ENCODE measurements at regions not wholly inside any gene's neighbourhood (a gene's known extent, or its start where the extent isn't known, plus 50 kb on each side); places are given as distances from the start of the nearest gene placed in this dataset.

DNA sequence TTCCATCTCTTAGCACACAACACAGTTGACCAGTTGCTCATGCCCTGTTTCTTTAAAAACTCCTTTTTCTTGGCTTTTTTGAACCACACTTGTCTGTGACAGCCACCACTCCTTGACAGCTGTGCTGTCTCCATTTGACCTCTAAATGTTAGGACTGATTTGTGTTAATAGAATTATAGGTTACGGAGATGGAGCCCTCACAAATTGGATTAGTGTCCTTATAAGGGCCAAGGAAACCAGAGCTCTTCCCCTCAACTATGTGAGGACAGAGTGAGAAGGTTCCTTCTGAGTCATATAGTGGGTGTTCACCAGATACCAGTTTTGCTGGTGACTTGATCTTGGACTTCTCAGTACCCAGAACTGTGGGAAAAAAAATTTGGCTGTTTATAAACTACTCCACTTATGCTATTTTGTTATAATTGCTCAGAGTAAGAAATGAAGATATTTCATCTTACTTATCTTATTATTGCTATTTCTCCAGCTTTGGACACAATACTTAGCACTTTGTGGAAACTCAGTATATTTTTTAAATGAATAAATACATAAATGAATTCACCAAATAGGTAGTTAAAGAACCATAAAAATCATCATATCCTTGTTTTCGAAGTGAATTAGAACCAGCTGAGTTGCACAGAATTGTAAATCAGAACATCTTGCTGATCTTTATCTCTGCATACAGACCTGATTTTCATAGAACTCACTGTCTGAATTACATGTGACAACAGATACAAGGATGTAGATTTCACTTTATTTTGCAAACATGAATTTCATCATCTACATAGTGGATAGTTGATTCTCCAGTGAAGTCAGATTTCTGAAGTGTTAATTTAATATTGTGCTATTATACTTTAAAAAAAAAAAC, 598.5 kb upstream of the IRAK1BP1 start:
- no peak for DNase-seq (ENCODE audit: low spot score in 2 of 2, unreplicated experiment in 2 of 2)
- no peaks in the 10 kb centered on the region for H3K27me3 Mint-ChIP-seq (ENCODE audit: low read depth)
- TF ChIP-seq CTCF (IDR thresholded peaks at IDR 0.05; ENCODE audit: unreplicated experiment), result no peak
- no peaks in the 10 kb centered on the region for H3K36me3 Mint-ChIP-seq
- H3K9me3 Mint-ChIP-seq, result no peaks in the 10 kb centered on the region
- H3K4me1 Mint-ChIP-seq, result no peaks in the 10 kb centered on the region
- no peak overlapping the region for H3K27ac Mint-ChIP-seq
- no peak overlapping the region for H3K4me3 Mint-ChIP-seq

DNA sequence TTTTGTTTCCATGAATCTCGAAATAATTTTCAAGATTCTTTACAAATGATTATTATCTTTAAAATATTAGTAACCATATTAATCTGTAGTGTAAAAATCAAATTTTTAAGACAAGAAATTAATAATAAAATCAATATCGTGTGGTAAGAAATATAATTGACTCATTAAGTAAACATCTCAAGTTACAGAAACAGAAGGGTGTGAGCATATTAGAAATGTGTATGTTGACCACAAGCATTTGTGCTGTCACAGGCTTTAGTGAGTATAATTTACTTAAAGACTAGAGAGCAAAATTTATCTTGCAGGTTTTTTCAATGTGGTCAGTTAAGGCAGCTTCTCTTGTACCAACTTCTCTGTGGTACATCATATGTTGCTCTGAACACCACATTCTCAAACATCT, 566.5 kb upstream of the IRAK1BP1 start:
- Mint-ChIP-seq H3K4me1 (peaks cover 3% of the 10 kb centered on the region), H3K36me3 (no peaks in the 10 kb centered on the region), H3K9me3 (no peaks in the 10 kb centered on the region), H3K27ac (no peak overlapping the region), H3K4me3 (no peak overlapping the region), H3K27me3 (ENCODE audit: low read depth) (no peaks in the 10 kb centered on the region)
- TF ChIP-seq CTCF (IDR thresholded peaks at IDR 0.05; ENCODE audit: unreplicated experiment), result no peak
- no peak for DNase-seq (ENCODE audit: low spot score in 2 of 2, unreplicated experiment in 2 of 2)

- Mint-ChIP-seq H3K9me3 (no peaks in the 10 kb centered on the region), H3K27me3 (ENCODE audit: low read depth) (no peaks in the 10 kb centered on the region), H3K36me3 (no peaks in the 10 kb centered on the region), H3K27ac (no peak overlapping the region), H3K4me1 (peaks cover 3% of the 10 kb centered on the region), H3K4me3 (no peak overlapping the region)
- no peak for TF ChIP-seq CTCF (IDR thresholded peaks at IDR 0.05; ENCODE audit: unreplicated experiment)
- no peak for DNase-seq (ENCODE audit: low spot score in 2 of 2, unreplicated experiment in 2 of 2)
Observed at GRCh38 chr6:78302411-78302810, 564.9 kb upstream of the IRAK1BP1 start.

DNA sequence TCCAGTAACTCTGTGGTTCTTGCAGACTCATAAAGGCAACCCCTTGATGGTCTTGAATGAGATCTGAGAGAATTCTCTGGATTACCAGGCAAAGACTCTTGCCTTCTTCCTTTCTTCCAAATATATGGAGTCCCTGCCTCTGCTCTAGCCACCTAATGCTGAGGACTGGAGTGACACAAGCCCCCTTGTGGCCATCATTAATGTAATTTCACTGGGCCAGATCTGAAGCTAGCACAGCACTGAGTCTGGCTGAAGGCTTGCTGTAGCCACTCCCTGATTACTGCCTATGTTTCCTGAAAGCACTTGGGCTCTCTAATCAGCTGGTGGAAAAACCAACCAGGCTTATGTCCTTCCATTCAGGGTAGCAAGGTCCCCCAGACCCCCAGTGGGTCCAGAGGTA, 559.3 kb upstream of the IRAK1BP1 start:
- DNase-seq (ENCODE audit: low spot score in 2 of 2, unreplicated experiment in 2 of 2), result no peak
- Mint-ChIP-seq H3K27me3 (ENCODE audit: low read depth) (no peaks in the 10 kb centered on the region), H3K4me3 (no peak overlapping the region), H3K27ac (no peak overlapping the region), H3K36me3 (no peaks in the 10 kb centered on the region), H3K9me3 (no peaks in the 10 kb centered on the region), H3K4me1 (no peaks in the 10 kb centered on the region)
- no peak for TF ChIP-seq CTCF (IDR thresholded peaks at IDR 0.05; ENCODE audit: unreplicated experiment)

- TF ChIP-seq CTCF (IDR thresholded peaks at IDR 0.05; ENCODE audit: unreplicated experiment), result no peak
- no peaks in the 10 kb centered on the region for H3K9me3 Mint-ChIP-seq
- H3K27ac Mint-ChIP-seq, result no peak overlapping the region
- H3K27me3 Mint-ChIP-seq (ENCODE audit: low read depth), result no peaks in the 10 kb centered on the region
- no peak overlapping the region for H3K4me3 Mint-ChIP-seq
- no peaks in the 10 kb centered on the region for H3K36me3 Mint-ChIP-seq
- DNase-seq (ENCODE audit: low spot score in 2 of 2, unreplicated experiment in 2 of 2), result no peak
- H3K4me1 Mint-ChIP-seq, result no peaks in the 10 kb centered on the region
Observed at GRCh38 chr6:78322068-78322845, 545.1 kb upstream of the IRAK1BP1 start.

All from mesothelial cell of epicardium (in vitro differentiated cells).